Transverse colon (tissue), 4 donors: ENCODE measurements at regions not wholly inside any gene's neighbourhood (a gene's known extent, or its start where the extent isn't known, plus 50 kb on each side); places are given as distances from the start of the nearest gene placed in this dataset.

Experiments used
- POLR2A ChIP-seq: fragments of 450-650 bp; IDR thresholded peaks from one replicate; pipeline ENCODE4 v1.6.1; 2016; ENCODE audit warnings: antibody characterized with exemption, mild to moderate bottlenecking, moderate library complexity
- POLR2AphosphoS5 ChIP-seq, 3 donors: sonication (generic); formaldehyde crosslinking; IDR thresholded peaks; one replicate each; pipeline ENCODE4 v1.6.1; 2016; ENCODE audit warnings: antibody characterized with exemption in 3 of 3
- TF ChIP-seq, protein P1 (sequence below), 5 experiments: fragments of 200-600 bp in 3 of 5; fragments of 450-650 bp in 2 of 5; sonication (generic) in 3 of 5; IDR thresholded peaks; 1 replicate in 2 of 5; 2 replicates in 3 of 5; pipeline ENCODE4 v1.5.1; 2016 to 2017; ENCODE audit warnings: antibody characterized with exemption in 5 of 5, inconsistent platforms in 3 of 5, mild to moderate bottlenecking in 2 of 5, moderate library complexity in 1 of 5

DNA sequence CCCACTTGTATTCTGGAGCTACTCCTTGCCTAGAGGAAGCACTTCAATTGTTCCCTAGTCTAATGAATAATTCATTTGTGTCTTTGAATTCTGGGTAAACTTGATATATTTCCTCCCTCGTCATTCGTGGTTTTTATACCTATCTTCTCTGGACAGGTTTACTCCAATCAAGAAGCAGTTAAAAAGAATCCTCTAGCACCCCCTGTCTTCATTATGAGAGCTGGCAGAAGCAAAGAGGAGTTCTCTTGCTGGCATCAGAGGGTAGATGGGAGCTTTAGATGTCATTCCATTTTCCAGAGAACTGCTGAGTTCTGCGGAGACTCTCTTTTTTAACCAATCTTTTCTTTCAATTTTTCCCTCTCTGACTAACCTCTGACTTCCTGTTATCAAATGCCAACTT lies 627.7 kb downstream of the FGF9 start:
- TF ChIP-seq, protein P1, sequence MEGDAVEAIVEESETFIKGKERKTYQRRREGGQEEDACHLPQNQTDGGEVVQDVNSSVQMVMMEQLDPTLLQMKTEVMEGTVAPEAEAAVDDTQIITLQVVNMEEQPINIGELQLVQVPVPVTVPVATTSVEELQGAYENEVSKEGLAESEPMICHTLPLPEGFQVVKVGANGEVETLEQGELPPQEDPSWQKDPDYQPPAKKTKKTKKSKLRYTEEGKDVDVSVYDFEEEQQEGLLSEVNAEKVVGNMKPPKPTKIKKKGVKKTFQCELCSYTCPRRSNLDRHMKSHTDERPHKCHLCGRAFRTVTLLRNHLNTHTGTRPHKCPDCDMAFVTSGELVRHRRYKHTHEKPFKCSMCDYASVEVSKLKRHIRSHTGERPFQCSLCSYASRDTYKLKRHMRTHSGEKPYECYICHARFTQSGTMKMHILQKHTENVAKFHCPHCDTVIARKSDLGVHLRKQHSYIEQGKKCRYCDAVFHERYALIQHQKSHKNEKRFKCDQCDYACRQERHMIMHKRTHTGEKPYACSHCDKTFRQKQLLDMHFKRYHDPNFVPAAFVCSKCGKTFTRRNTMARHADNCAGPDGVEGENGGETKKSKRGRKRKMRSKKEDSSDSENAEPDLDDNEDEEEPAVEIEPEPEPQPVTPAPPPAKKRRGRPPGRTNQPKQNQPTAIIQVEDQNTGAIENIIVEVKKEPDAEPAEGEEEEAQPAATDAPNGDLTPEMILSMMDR (IDR thresholded peaks at IDR 0.05): no peak
- TF ChIP-seq POLR2A (no peak), POLR2AphosphoS5 (IDR thresholded peaks at IDR 0.05) (no peak)
